Mucosa of descending colon (tissue), 3 donors: ENCODE measurements at regions not wholly inside any gene's neighbourhood (a gene's known extent, or its start where the extent isn't known, plus 50 kb on each side); places are given as distances from the start of the nearest gene placed in this dataset.

Source experiments
- ATAC-seq: fragments of 200-7000 bp; cut with Tn5 transposase; one replicate; pipeline ENCODE4 v1.9.1; 2020; ENCODE audit warnings: mild to moderate bottlenecking, moderate library complexity
- DNase-seq, 3 donors: peaks; one replicate each; pipeline ENCODE4 v3.0.0-alpha.2; 2020
- H3K36me3 ChIP-seq: fragments of 200-600 bp; one replicate; pipeline ENCODE4 v1.8.0; 2021; ENCODE audit warnings: low read depth, mild to moderate bottlenecking
- H3K4me1 ChIP-seq: fragments of 200-600 bp; one replicate; pipeline ENCODE4 v1.8.0; 2021; ENCODE audit warnings: low read depth, mild to moderate bottlenecking
- H3K4me3 ChIP-seq: fragments of 200-600 bp; one replicate; pipeline ENCODE4 v1.8.0; 2021; ENCODE audit warnings: mild to moderate bottlenecking
- H3K9me3 ChIP-seq: fragments of 200-600 bp; one replicate; pipeline ENCODE4 v1.8.0; 2021; ENCODE audit warnings: mild to moderate bottlenecking
- intact Hi-C, 2 donors: fragments of 100-400 bp; cut with DNase I in 1 of 2; cut with micrococcal nuclease in 1 of 2; formaldehyde crosslinking; loops; one replicate each; pipeline versions ENCODE4 v1.11.0 to v1.11.1; 2022; cut with DNase I, micrococcal nuclease
- TF ChIP-seq, protein P1 (sequence below): fragments of 200-600 bp; IDR thresholded peaks from one replicate; pipeline ENCODE4 v1.8.0; 2022; ENCODE audit warnings: antibody characterized with exemption, mild to moderate bottlenecking
- donor health status: DM: no; HTN: no; CAD: no; lungs with moderate emphysema.
- donor health status: DM: no; HTN: no; CAD: no.
- donor health status: DM: no; HTN: yes; CAD: no.

GRCh38 chr1:224540535-224540934 is 75.6 kb upstream of the CNIH3 start:
- Histone ChIP-seq H3K4me3 (no peak overlapping the region), H3K36me3 (no peaks in the 10 kb centered on the region), H3K4me1 (no peaks in the 10 kb centered on the region), H3K9me3 (no peaks in the 10 kb centered on the region)
- ATAC-seq (no peak), DNase-seq (no peak)
- TF ChIP-seq, protein P1, sequence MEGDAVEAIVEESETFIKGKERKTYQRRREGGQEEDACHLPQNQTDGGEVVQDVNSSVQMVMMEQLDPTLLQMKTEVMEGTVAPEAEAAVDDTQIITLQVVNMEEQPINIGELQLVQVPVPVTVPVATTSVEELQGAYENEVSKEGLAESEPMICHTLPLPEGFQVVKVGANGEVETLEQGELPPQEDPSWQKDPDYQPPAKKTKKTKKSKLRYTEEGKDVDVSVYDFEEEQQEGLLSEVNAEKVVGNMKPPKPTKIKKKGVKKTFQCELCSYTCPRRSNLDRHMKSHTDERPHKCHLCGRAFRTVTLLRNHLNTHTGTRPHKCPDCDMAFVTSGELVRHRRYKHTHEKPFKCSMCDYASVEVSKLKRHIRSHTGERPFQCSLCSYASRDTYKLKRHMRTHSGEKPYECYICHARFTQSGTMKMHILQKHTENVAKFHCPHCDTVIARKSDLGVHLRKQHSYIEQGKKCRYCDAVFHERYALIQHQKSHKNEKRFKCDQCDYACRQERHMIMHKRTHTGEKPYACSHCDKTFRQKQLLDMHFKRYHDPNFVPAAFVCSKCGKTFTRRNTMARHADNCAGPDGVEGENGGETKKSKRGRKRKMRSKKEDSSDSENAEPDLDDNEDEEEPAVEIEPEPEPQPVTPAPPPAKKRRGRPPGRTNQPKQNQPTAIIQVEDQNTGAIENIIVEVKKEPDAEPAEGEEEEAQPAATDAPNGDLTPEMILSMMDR = no peak
- intact Hi-C loops = no loop called here

DNA sequence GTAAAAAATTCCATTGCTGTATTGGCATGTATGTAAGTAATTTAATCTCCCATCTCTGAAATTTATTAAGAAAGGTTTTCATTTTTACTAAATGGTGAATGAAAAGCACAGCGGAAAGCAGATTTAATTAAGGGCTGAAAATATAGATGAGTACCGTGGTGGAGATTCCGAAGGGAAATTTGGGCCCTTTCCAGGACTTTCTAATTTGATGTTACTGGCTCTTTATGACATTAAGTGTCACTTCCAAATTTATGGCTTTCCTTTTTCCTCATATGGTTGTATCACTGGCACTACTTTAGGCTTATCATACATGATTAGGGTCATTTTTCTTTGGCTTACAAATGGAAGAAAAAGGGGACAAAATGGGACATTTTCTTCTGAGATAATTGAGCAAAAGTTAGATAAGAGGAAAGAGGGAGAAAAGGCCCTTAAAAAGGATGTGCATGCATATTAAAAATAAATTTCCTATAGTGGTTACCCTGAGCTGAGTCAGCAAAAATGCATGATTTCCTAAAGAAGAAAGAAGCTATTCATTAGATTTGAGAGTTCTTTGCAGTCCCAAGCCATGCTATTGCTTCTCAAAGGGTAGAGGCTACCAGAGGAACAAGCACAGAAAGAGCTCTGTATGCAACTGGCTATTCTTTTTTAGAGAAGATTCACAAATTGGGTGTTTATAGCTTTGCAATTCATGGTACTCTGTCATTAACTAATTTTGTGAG is 74.9 kb upstream of the CNIH3 start:
- ATAC-seq (no peak), DNase-seq (no peak)
- Histone ChIP-seq H3K4me3 (no peak overlapping the region), H3K9me3 (no peaks in the 10 kb centered on the region), H3K36me3 (no peaks in the 10 kb centered on the region), H3K4me1 (no peaks in the 10 kb centered on the region)
- TF ChIP-seq, protein P1 = no peak
- intact Hi-C loops = no loop called here

DNA sequence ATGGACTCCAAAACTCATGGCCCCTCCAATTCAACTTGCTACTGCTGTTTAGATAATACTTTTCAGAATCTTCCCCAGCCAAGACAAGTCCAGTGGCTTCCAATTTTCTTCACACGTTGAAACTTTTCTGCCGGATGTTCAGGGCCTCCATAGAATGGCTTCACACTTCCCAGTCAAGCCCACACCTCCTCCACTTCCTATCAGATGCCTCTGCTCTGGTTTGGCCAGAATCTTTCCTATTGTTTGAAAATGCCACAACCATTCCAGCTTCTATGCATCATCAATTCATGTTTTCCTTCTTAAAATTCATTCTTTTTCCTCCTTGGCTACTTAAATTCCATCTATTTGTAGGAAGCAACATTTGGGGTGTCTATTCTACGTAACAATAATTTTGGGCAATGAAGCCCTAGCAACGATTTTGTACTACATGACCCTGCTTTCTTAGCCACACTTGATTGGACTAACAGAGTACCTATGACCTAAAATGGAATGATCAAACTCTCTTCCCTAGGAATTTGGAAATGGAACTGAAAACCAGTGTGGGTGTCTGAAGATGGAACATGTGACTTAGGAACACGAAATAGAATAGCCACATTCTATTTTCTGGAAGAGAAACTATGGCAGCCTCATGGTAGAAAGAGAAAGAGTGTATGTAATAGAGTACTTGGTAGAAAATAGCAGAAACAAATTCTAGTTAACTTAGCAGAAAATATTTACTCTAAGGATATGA is 74.1 kb upstream of the CNIH3 start:
- TF ChIP-seq, protein P1 = no peak
- H3K36me3 ChIP-seq = no peaks in the 10 kb centered on the region
- ATAC-seq (no peak), DNase-seq (no peak)
- intact Hi-C loops = no loop called here
- H3K4me3 ChIP-seq = no peak overlapping the region
- H3K4me1 ChIP-seq = no peaks in the 10 kb centered on the region
- no peaks in the 10 kb centered on the region for H3K9me3 ChIP-seq

DNA sequence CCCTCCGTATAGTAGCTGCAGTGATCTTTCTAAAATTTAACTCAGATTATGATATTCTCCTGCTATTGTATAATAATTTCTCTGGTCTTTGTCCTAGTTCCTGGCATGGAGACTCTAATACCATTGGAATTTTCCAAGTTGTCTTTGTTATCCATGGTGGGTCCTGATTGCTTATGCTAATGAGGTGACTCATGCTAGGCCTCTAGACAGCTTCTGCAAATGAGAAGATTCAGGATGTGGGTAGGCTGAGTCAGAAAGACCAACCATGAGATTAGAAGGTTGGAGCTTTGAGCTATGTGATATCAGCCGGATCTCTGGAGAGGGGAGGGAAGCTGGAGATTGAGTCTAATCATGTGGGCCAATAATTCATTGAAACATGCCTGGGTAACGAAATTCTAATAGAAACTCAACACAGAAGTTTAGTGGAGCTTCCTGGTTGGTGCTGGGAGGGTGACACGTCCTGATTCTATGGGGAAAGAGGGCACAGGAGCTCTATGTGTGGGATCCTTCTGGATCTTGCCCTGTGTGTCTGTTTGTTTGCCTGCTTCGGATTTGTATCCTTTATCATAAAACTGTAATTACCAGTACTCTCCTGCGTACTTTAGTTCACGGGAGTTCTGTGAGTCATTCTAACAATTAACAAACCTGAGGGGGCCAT is 73.2 kb upstream of the CNIH3 start:
- ATAC-seq = peak; percentile 70
- intact Hi-C loops = no loop called here
- H3K9me3 ChIP-seq = no peaks in the 10 kb centered on the region
- H3K36me3 ChIP-seq = no peaks in the 10 kb centered on the region
- DNase-seq = no peak
- TF ChIP-seq, protein P1 = no peak
- no peak overlapping the region for H3K4me3 ChIP-seq
- H3K4me1 ChIP-seq = no peaks in the 10 kb centered on the region

GRCh38 chr1:224543453-224543852 is 72.7 kb upstream of the CNIH3 start:
- intact Hi-C loops = no loop called here
- Histone ChIP-seq H3K36me3 (no peaks in the 10 kb centered on the region), H3K9me3 (no peaks in the 10 kb centered on the region), H3K4me3 (no peak overlapping the region), H3K4me1 (no peaks in the 10 kb centered on the region)
- DNase-seq (no peak), ATAC-seq (peak; percentile 57)
- TF ChIP-seq, protein P1 = no peak
